A673 (cell line): ENCODE measurements at regions not wholly inside any gene's neighbourhood (a gene's known extent, or its start where the extent isn't known, plus 50 kb on each side); places are given as distances from the start of the nearest gene placed in this dataset.

Experiments used
- EZH2 ChIP-seq: fragments of 200-600 bp; sonication (generic); IDR thresholded peaks from 2 replicates; pipeline ENCODE4 v1.6.1; 2017; ENCODE audit warnings: borderline replicate concordance, low read depth, mild to moderate bottlenecking, mixed read lengths, antibody characterized with exemption, low read length; ENCODE audit not compliant: poor library complexity, severe bottlenecking
- TF ChIP-seq, protein P1 (sequence below): fragments of 300-800, 200-600 bp; sonication (generic); conservative IDR thresholded peaks from 2 replicates; pipeline ENCODE4 v1.5.1; 2017; ENCODE audit warnings: low read depth, mild to moderate bottlenecking, antibody characterized with exemption, low read length, moderate library complexity, mixed read lengths

DNA sequence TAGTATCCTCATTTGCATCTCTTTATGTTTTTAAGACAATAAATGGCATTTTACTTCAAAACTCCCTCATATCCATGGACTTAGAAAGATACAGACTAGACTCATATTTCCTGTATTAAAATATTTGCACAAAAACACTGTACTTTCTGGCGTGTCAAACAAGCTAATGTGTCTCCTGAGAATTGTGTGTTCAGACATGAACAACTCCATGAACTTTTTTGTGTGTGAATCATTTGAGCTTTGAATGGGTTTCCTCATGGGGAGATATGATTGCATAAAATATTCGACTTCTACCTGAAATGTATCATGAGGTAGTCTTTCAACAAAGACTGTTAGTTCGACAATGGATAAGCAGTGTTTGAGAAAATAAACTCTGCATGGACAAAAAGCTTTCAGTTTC lies 58.8 kb downstream of the TMEM30B start:
- TF ChIP-seq, protein P1, sequence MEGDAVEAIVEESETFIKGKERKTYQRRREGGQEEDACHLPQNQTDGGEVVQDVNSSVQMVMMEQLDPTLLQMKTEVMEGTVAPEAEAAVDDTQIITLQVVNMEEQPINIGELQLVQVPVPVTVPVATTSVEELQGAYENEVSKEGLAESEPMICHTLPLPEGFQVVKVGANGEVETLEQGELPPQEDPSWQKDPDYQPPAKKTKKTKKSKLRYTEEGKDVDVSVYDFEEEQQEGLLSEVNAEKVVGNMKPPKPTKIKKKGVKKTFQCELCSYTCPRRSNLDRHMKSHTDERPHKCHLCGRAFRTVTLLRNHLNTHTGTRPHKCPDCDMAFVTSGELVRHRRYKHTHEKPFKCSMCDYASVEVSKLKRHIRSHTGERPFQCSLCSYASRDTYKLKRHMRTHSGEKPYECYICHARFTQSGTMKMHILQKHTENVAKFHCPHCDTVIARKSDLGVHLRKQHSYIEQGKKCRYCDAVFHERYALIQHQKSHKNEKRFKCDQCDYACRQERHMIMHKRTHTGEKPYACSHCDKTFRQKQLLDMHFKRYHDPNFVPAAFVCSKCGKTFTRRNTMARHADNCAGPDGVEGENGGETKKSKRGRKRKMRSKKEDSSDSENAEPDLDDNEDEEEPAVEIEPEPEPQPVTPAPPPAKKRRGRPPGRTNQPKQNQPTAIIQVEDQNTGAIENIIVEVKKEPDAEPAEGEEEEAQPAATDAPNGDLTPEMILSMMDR: no peak
- TF ChIP-seq EZH2: no peak
